Keratinocyte (primary cell): ENCODE measurements at regions not wholly inside any gene's neighbourhood (a gene's known extent, or its start where the extent isn't known, plus 50 kb on each side); places are given as distances from the start of the nearest gene placed in this dataset.

Source experiments
- DNase-seq: peaks from one replicate; pipeline ENCODE4 v3.0.0-alpha.2; 2011; ENCODE audit warnings: low read depth, missing footprints, low spot score
- FAIRE-seq: peaks from 2 replicates; lab custom pipeline; 2011; peaks lifted over from hg19 to GRCh38; lab: Jason Lieb, UNC
- H2AFZ ChIP-seq: 2 replicates; pipeline ENCODE4 v1.6.0; 2012; ENCODE audit warnings: low read length, control low read depth, inconsistent platforms; ENCODE audit not compliant: control insufficient read depth
- H3K27ac ChIP-seq: 2 replicates; pipeline ENCODE4 v1.5.1; 2011; ENCODE audit warnings: low read length; ENCODE audit not compliant: control insufficient read depth, insufficient read depth
- H3K27me3 ChIP-seq: 3 replicates; pipeline ENCODE4 v1.6.0; 2011; ENCODE audit warnings: low read length; ENCODE audit not compliant: control insufficient read depth, insufficient read depth; ENCODE audit errors: extremely low read depth
- H3K36me3 ChIP-seq, 2 experiments: 2 replicates in 1 of 2; 3 replicates in 1 of 2; pipeline ENCODE4 v1.5.1; 2011; ENCODE audit warnings: low read length in 2 of 2, mild to moderate bottlenecking in 1 of 2; ENCODE audit not compliant: control insufficient read depth in 2 of 2, insufficient read depth in 2 of 2; ENCODE audit errors: extremely low read depth in 1 of 2
- H3K4me1 ChIP-seq: 3 replicates; pipeline ENCODE4 v1.5.1; 2011; ENCODE audit warnings: low read length; ENCODE audit not compliant: control insufficient read depth, insufficient read depth; ENCODE audit errors: extremely low read depth
- H3K4me2 ChIP-seq: 3 replicates; pipeline ENCODE4 v1.6.0; 2011; ENCODE audit warnings: low read depth, low read length; ENCODE audit not compliant: control insufficient read depth, insufficient read depth; ENCODE audit errors: extremely low read depth
- H3K4me3 ChIP-seq, 3 experiments: fragments of 200-600 bp in 1 of 3; sonication (generic) in 1 of 3; 2 replicates in 2 of 3; 3 replicates in 1 of 3; pipeline ENCODE4 v1.5.1; 2011 to 2016; ENCODE audit warnings: low read length in 3 of 3, mild to moderate bottlenecking in 3 of 3, control low read depth in 2 of 3, inconsistent platforms in 1 of 3, low read depth in 1 of 3, mixed read lengths in 1 of 3, mixed run types in 1 of 3, moderate library complexity in 1 of 3; ENCODE audit not compliant: control insufficient read depth in 2 of 3, insufficient read depth in 2 of 3; ENCODE audit errors: extremely low read depth in 1 of 3
- H3K79me2 ChIP-seq: 2 replicates; pipeline ENCODE4 v1.6.0; 2012; ENCODE audit warnings: low read length; ENCODE audit not compliant: control insufficient read depth, insufficient read depth
- H3K9ac ChIP-seq: 3 replicates; pipeline ENCODE4 v1.6.0; 2011; ENCODE audit warnings: low read length; ENCODE audit not compliant: control insufficient read depth, insufficient read depth; ENCODE audit errors: extremely low read depth
- H3K9me1 ChIP-seq: 3 replicates; pipeline ENCODE4 v1.6.0; 2011; ENCODE audit warnings: low read length; ENCODE audit not compliant: control insufficient read depth, insufficient read depth; ENCODE audit errors: extremely low read depth
- H3K9me3 ChIP-seq: 2 replicates; pipeline ENCODE4 v1.5.1; 2012; ENCODE audit warnings: low read depth, low read length; ENCODE audit not compliant: control insufficient read depth
- H4K20me1 ChIP-seq: 3 replicates; pipeline ENCODE4 v1.6.0; 2011; ENCODE audit warnings: low read length; ENCODE audit not compliant: control insufficient read depth, insufficient read depth; ENCODE audit errors: extremely low read depth
- EZH2 ChIP-seq: IDR thresholded peaks from one replicate; pipeline ENCODE4 v1.6.1; 2012; ENCODE audit warnings: inconsistent platforms, mild to moderate bottlenecking, low read length, moderate library complexity
- dilution Hi-C: fragments of 300-500 bp; cut with MboI; formaldehyde crosslinking; loops from one replicate; pipeline ENCODE4 v1.7.0; 2020; ENCODE audit warnings: low sequenced_read_pairs; ENCODE audit not compliant: extremely low pct_ligation_motif_present
- TF ChIP-seq, protein P1 (sequence below), 3 experiments: IDR thresholded peaks in 1 of 3; conservative IDR thresholded peaks in 1 of 3; optimal IDR thresholded peaks in 1 of 3; 2 replicates in 2 of 3; 3 replicates in 1 of 3; pipeline versions ENCODE3 to v1.5.1; 2011; ENCODE audit warnings: low read length in 3 of 3, mild to moderate bottlenecking in 3 of 3, moderate library complexity in 2 of 3, control low read depth in 1 of 3, inconsistent platforms in 1 of 3; ENCODE audit not compliant: insufficient read depth in 2 of 3; ENCODE audit errors: extremely low read depth in 1 of 3

DNA sequence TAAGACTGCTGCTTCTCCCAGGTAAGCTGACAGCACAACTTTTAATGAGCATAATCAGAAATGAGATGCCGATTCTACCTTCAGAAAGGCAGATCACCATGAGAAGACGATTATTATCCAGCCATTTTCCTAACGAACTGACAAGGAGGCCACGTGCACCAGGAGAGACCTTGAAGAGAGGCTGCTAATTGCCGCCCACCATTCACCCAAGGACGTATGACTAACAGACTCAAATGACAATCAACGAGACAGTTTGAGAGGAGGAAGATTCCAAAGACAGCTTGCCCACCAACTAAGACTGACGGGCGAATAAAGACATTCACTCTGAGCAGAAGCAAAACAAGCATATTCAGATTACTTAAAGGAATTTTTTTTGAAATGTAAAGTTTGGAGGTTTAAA, 301.9 kb upstream of the TAC1 start:
- Histone ChIP-seq H3K36me3 (no peaks in the 10 kb centered on the region), H4K20me1 (no peaks in the 10 kb centered on the region), H3K4me3 (no peak overlapping the region), H3K9me1 (no peaks in the 10 kb centered on the region), H3K27ac (no peak overlapping the region), H3K9ac (no peak overlapping the region), H3K4me2 (no peak overlapping the region), H3K4me1 (no peaks in the 10 kb centered on the region), H3K79me2 (no peaks in the 10 kb centered on the region), H3K27me3 (no peaks in the 10 kb centered on the region), H2AFZ (no peak overlapping the region), H3K9me3 (no peaks in the 10 kb centered on the region)
- dilution Hi-C loops: no loop called here
- TF ChIP-seq, protein P1, sequence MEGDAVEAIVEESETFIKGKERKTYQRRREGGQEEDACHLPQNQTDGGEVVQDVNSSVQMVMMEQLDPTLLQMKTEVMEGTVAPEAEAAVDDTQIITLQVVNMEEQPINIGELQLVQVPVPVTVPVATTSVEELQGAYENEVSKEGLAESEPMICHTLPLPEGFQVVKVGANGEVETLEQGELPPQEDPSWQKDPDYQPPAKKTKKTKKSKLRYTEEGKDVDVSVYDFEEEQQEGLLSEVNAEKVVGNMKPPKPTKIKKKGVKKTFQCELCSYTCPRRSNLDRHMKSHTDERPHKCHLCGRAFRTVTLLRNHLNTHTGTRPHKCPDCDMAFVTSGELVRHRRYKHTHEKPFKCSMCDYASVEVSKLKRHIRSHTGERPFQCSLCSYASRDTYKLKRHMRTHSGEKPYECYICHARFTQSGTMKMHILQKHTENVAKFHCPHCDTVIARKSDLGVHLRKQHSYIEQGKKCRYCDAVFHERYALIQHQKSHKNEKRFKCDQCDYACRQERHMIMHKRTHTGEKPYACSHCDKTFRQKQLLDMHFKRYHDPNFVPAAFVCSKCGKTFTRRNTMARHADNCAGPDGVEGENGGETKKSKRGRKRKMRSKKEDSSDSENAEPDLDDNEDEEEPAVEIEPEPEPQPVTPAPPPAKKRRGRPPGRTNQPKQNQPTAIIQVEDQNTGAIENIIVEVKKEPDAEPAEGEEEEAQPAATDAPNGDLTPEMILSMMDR (optimal IDR thresholded peaks at IDR 0.05 in 1 of 3, IDR thresholded peaks at IDR 0.05 in 1 of 3, conservative IDR thresholded peaks at IDR 0.05 in 1 of 3; ENCODE audit: extremely low read depth in 1 of 3, insufficient read depth in 2 of 3, low read length in 3 of 3): no peak
- no peak for TF ChIP-seq EZH2
- FAIRE-seq: no peak
- DNase-seq: no peak

DNA sequence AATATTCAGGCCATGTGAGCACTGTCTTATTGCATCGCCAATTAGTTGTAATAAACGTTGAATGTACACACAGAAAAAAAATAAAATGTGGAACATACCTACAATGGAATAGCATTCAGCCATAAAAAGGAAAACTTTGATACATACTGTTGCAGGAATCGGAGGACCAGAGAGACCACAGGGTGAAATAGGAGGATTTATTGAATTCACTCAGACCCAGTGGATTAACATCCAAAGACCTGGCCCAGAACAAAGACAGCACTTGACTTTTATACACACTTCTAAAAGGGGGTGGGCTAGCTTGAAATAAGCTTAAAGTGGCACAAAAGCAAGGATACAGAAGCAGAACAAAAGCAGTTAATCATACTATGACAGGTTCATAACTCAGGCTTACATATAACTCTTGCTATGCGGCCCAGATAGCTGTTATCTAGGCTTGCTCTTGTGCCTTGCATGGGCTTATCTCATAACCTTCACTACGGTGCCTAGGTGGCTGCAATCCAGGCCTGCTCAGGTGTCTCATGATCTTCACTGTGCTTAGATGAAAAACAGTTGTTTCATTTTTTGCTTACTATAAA, 292.2 kb upstream of the TAC1 start:
- no peaks in the 10 kb centered on the region for H3K9me3 ChIP-seq

More for the DNA sequence above, 292.2 kb upstream of the TAC1 start:
- no peak overlapping the region for H3K4me2 ChIP-seq
- dilution Hi-C loops: no loop called here
- H2AFZ ChIP-seq: no peak overlapping the region
- no peaks in the 10 kb centered on the region for H4K20me1 ChIP-seq
- H3K36me3 ChIP-seq: no peaks in the 10 kb centered on the region
- H3K27me3 ChIP-seq: no peaks in the 10 kb centered on the region
- no peaks in the 10 kb centered on the region for H3K4me1 ChIP-seq
- no peak for TF ChIP-seq EZH2
- TF ChIP-seq, protein P1 (optimal IDR thresholded peaks at IDR 0.05 in 1 of 3, IDR thresholded peaks at IDR 0.05 in 1 of 3, conservative IDR thresholded peaks at IDR 0.05 in 1 of 3; ENCODE audit: extremely low read depth in 1 of 3, insufficient read depth in 2 of 3, low read length in 3 of 3): no peak
- no peaks in the 10 kb centered on the region for H3K9me1 ChIP-seq
- no peaks in the 10 kb centered on the region for H3K79me2 ChIP-seq
- H3K27ac ChIP-seq: no peak overlapping the region
- no peak overlapping the region for H3K4me3 ChIP-seq
- DNase-seq (no peak), FAIRE-seq (no peak)
- no peak overlapping the region for H3K9ac ChIP-seq
